Posterior cingulate gyrus (tissue), 11 donors: ENCODE measurements at regions not wholly inside any gene's neighbourhood (a gene's known extent, or its start where the extent isn't known, plus 50 kb on each side); places are given as distances from the start of the nearest gene placed in this dataset.
"Not testable (repeated sequence)": the region's sequence is repeated elsewhere in the genome, so short reads cannot be mapped to it uniquely, and the experiment has no call there.

Source experiments
- DNase-seq, 10 donors: peaks; one replicate each; pipeline versions ENCODE4 v3.0.0 to v3.0.0-alpha.2; 2020 to 2021; ENCODE audit warnings: mixed read lengths in 3 of 10
- intact Hi-C: fragments of 100-400 bp; cut with DNase I; formaldehyde crosslinking; loops from one replicate; pipeline ENCODE4 v1.15.1; 2023

GRCh38 chr3:137820366-137820765 is 56.3 kb downstream of the SOX14 start:
- intact Hi-C loops, result no loop called here
- DNase-seq, result no peak

GRCh38 chr3:137835096-137835495 is 71.0 kb downstream of the SOX14 start:
- intact Hi-C loops, result no loop called here
- no peak for DNase-seq

- intact Hi-C loops, result no loop called here
- DNase-seq, result no peak
Measured at GRCh38 chr3:137845194-137845593, 81.1 kb downstream of the SOX14 start.

- intact Hi-C loops, result no loop called here
- DNase-seq, result no peak
Measured at GRCh38 chr3:137845666-137846065, 81.6 kb downstream of the SOX14 start.

GRCh38 chr3:137852391-137852830 is 88.3 kb downstream of the SOX14 start:
- DNase-seq, result peak in 1 of 10 donors; percentile 77
- intact Hi-C loops, result no loop called here

GRCh38 chr3:137854533-137855261 is 90.6 kb downstream of the SOX14 start:
- DNase-seq, result no peak
- intact Hi-C loops, result no loop called here

GRCh38 chr3:137866001-137866400 is 101.9 kb downstream of the SOX14 start:
- intact Hi-C loops, result no loop called here
- DNase-seq, result no peak

DNA sequence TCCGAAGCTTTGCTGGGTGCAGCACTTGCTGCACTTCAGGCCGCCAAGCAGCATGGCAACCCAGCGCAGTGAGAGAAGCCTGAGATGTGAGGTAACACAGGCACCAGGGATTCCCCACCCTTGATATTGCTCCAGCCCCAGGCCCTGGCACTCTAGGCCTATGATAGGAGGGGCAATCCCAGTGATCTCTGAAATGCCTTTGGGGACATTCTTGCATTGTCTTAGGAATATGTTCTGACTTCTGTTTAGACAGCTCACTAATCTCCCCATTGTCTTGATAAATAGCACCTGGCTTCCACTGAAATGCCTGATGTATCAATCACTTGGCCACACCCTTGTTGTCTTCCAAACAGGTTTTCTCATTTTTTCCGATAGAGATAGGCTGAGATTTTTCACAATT is 102.8 kb downstream of the SOX14 start:
- DNase-seq, result no peak
- intact Hi-C loops, result no loop called here

- intact Hi-C loops, result no loop called here
- no peak for DNase-seq
Measured at GRCh38 chr3:137867611-137868010, 103.5 kb downstream of the SOX14 start.

DNA sequence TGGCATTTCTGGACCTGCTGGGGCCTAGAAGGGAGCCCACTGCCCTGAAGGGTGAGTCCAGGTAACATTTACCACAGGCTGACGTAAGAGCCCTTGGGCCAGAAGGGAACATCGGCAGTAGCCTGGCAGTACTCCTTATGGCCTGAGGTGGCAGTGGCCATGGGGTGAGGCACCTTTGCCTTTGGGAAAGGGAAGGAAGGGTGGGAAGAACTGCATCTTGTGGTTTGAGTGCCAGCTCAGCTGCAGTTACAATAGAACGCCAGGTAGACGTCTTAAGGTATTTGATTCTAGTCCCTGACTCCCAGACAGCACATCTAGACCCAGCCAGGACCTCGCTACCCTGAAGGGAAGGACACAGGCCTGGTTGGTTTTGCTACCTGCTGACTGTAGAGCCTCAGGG is 104.9 kb downstream of the SOX14 start:
- no peak for DNase-seq

GRCh38 chr3:137872589-137872988 is 108.5 kb downstream of the SOX14 start:
- intact Hi-C loops, result not testable (repeated sequence)
- peak in 2 of 10 donors; percentile 77 to 79 for DNase-seq

More for the DNA sequence above, 104.9 kb downstream of the SOX14 start:
- intact Hi-C loops, result no loop called here

- DNase-seq, intact Hi-C loops: not testable (repeated sequence)
Measured at GRCh38 chr3:137896842-137897241, 113.1 kb upstream of the CLDN18 start.

DNA sequence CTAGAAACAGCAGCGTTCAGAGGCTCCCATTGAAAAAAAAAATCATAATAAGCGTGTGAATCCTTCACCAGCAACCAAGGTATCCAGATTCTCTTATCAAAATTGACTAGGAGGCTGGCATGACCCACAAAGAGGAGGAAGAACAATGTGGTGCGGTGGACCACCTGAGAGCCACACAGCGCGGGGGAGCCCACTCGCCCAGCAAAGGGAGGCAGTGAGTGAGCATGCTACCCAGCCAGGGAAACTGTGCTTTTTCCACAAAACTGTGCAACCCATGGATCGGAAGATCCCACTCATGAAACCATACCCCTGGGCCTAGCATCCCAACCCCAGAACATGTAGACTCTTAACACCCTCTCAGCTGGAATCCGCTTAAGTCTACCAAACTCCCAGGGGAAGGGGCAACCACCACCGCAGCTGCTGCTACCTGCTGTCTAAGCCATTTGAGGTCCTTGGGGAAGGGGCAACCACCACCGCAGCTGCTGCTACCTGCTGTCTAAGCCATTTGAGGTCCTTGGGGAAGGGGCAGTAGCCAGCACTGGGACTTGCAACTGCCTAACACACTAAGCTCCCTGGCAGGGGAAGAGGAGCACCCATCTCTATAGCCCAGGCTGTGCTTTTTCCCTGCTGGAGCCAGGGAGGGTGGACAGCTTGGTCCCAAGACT is 102.8 kb upstream of the CLDN18 start:
- peak in 2 of 10 donors; percentile 62 to 70 for DNase-seq

GRCh38 chr3:137924628-137925027 is 85.3 kb upstream of the CLDN18 start:
- peak in 1 of 10 donors; percentile 43 for DNase-seq
- intact Hi-C loops, result no loop called here

More for the DNA sequence above, 102.8 kb upstream of the CLDN18 start:
- intact Hi-C loops, result no loop called here

DNA sequence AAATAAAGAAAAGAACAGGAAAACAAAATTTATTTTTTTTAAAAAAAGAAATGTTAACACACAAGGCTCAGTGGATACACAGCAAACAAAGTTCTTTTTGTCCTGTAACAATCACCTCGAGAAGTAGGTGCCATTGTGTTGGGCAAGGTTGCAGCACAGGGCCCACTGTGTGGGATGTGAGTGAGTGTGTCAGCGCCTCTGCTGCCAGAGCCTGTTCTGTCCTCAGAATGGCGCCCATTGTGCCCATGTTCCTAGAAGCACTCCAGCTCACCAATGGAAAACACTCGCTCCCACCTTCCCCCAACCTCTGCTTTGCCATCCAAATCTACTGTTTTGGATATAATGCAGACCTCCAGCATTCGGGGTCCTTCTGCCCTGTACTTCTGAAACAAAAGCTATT is 84.9 kb upstream of the CLDN18 start:
- intact Hi-C loops, result no loop called here
- DNase-seq, result peak in 1 of 10 donors; percentile 59

DNA sequence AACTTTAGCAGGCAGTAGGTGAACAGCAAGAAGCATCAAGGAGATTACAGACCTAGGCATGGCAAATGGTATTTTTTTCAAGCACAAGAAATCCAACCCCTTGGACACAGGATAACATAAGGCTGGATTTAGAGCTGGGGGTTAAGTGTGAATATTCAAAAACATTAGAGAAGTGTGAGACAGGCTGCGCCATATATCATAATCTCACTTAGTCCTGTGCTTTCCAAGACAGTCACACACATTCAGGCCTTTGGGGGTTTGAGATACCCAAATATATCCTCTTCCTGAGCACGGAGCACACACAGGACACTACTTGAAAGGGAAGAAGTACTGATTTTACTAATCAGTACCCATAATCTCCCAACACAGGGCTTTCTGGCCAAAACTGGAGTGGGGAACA is 83.0 kb upstream of the CLDN18 start:
- intact Hi-C loops, result no loop called here
- DNase-seq, result no peak

DNA sequence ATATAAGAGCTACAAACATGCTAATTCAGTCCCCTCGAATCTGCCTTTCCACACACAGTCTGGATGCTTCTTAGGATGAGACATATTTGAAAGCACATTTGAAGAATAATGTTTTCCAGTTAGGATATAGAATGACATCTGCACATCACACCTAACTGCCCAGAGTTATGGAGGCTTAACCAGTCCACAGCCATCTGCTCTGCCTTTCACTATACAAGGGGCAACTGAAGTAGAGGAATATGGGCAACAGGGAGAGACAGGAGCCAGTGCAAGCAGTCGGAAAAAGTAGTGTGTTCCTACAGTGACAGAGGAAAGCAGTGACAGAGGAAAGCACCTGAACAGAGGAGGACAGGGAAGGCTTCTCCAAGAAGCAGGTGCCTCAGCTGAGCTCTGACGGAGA is 79.0 kb upstream of the CLDN18 start:
- intact Hi-C loops, result no loop called here
- DNase-seq, result no peak

- intact Hi-C loops, result no loop called here
- no peak for DNase-seq
Measured at GRCh38 chr3:137938876-137939275, 71.1 kb upstream of the CLDN18 start.

- DNase-seq, result no peak
- intact Hi-C loops, result no loop called here
Measured at GRCh38 chr3:137944593-137944992, 65.4 kb upstream of the CLDN18 start.

GRCh38 chr3:137946356-137946973 is 63.5 kb upstream of the CLDN18 start:
- peak in 6 of 10 donors; percentile 14 to 79 (median 20) for DNase-seq
- intact Hi-C loops, result loop anchor here (1.0 kb wide), 2 partner anchors 841 to 914 kb away; no protein-coding TSS in a partner anchor

DNA sequence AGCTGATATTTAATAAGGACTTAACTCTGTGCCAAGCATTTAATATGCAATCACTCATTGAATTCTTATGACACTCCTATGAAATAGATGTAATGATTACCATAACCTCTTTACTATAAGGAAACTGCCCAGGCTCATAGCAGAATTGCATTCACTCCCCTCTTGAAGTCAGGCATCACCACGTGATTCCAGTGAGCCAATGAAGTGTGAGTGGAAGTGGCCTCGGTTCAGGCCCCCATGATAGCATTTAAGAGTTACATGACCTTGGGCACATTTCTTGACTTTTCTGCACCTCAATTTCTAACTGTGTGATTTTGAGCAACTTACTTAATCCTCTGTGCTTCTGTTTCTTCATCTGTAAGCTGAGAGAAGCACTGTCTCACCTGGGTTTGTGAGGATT is 62.8 kb upstream of the CLDN18 start:
- intact Hi-C loops, result no loop called here
- no peak for DNase-seq
